ENCODE measurements at regions not wholly inside any gene's neighbourhood (a gene's known extent, or its start where the extent isn't known, plus 50 kb on each side); places are given as distances from the start of the nearest gene placed in this dataset.

DNA sequence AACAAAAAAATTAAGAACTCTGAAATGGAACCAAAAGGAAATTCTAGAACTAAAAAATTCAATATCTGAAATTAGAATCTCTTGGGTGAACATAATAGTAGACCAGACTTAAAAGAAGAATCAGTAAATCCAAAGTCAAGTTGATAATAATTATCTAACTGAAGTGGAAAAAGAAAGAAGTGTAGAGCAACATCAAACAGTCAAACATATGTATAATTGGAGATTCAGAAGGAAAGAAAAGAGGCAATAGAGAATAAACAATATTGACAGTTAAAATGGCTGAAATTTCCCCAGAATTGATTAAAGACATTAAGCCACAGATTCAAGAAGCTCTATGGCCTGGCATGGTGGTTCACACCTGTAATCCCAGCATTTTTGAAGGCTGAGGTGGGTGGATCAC, 383.6 kb downstream of the PREX1 start:
- no peak overlapping the region for H3K4me3 ChIP-seq (replicated peaks in 1 of 3; ENCODE audit: insufficient read depth in 1 of 3, low read depth in 2 of 3, low read length in 3 of 3)
- no peaks in the 10 kb centered on the region for H4K20me1 ChIP-seq (ENCODE audit: insufficient read depth, low read length)
- intact Hi-C loops (cut with micrococcal nuclease; ENCODE audit: unreplicated experiment) (no loop called here), in situ Hi-C loops (cut with HindIII; ENCODE audit: extremely low pct_ligation_motif_present, low pct_unique_long_range_greater_than_20kb) (no loop called here)
- peaks cover 26% of the 10 kb centered on the region for H3K9me3 ChIP-seq (ENCODE audit: low read length)
- H3K27me3 ChIP-seq (ENCODE audit: control insufficient read depth in 1 of 2, insufficient read depth in 2 of 2, low read length in 2 of 2), result peaks cover 3 to 15% of the 10 kb centered on the region in 2 experiments; a peak in 4 of 5 replicates
- H3K36me3 ChIP-seq (replicated peaks in 1 of 2; ENCODE audit: control insufficient read depth in 1 of 2, insufficient read depth in 2 of 2, low read length in 2 of 2), result no peaks in the 10 kb centered on the region
- no peak overlapping the region for H2AFZ ChIP-seq (ENCODE audit: low read length)
- BruUV-seq (replicated peaks), result no TSS peak
- H3K4me1 ChIP-seq (ENCODE audit: insufficient read depth, low read length), result no peaks in the 10 kb centered on the region
- ATAC-seq, result no peak
- POLR2A ChIA-PET, result no interaction called here
- no peaks in the 10 kb centered on the region for H3K79me2 ChIP-seq (ENCODE audit: insufficient read depth, low read length)
- no peak overlapping the region for H3K27ac ChIP-seq (ENCODE audit: extremely low read length, insufficient read depth, low read length)
- no peak overlapping the region for H3K4me2 ChIP-seq (ENCODE audit: low read depth, low read length)
- CTCF ChIA-PET (ENCODE audit: low intra/inter-chr PET ratio, low total read pairs), result no interaction called here
- peak; percentile 55 for FAIRE-seq
- DNase-seq (ENCODE audit: low spot score), result no peak
- H3K9ac ChIP-seq (ENCODE audit: insufficient read depth, low read depth, low read length), result no peak overlapping the region
- TF ChIP-seq CEBPG (CRISPR knock-in tag; IDR thresholded peaks at IDR 0.05), result no peak
- TF ChIP-seq, protein P1, sequence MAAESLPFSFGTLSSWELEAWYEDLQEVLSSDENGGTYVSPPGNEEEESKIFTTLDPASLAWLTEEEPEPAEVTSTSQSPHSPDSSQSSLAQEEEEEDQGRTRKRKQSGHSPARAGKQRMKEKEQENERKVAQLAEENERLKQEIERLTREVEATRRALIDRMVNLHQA (CRISPR knock-in tag; IDR thresholded peaks at IDR 0.05), result no peak
- TF ChIP-seq PRMT3 (CRISPR knock-in tag; IDR thresholded peaks at IDR 0.05; ENCODE audit: borderline replicate concordance, low read depth), result no peak
- no peak for TF ChIP-seq GABPB1 (CRISPR knock-in tag; IDR thresholded peaks at IDR 0.05)
- TF ChIP-seq, protein P2, sequence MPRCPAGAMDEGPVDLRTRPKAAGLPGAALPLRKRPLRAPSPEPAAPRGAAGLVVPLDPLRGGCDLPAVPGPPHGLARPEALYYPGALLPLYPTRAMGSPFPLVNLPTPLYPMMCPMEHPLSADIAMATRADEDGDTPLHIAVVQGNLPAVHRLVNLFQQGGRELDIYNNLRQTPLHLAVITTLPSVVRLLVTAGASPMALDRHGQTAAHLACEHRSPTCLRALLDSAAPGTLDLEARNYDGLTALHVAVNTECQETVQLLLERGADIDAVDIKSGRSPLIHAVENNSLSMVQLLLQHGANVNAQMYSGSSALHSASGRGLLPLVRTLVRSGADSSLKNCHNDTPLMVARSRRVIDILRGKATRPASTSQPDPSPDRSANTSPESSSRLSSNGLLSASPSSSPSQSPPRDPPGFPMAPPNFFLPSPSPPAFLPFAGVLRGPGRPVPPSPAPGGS (CRISPR knock-in tag; IDR thresholded peaks at IDR 0.05), result no peak
- no peak for TF ChIP-seq ZNF230 (CRISPR knock-in tag; IDR thresholded peaks at IDR 0.05)
- TF ChIP-seq, protein P3, sequence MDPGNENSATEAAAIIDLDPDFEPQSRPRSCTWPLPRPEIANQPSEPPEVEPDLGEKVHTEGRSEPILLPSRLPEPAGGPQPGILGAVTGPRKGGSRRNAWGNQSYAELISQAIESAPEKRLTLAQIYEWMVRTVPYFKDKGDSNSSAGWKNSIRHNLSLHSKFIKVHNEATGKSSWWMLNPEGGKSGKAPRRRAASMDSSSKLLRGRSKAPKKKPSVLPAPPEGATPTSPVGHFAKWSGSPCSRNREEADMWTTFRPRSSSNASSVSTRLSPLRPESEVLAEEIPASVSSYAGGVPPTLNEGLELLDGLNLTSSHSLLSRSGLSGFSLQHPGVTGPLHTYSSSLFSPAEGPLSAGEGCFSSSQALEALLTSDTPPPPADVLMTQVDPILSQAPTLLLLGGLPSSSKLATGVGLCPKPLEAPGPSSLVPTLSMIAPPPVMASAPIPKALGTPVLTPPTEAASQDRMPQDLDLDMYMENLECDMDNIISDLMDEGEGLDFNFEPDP (CRISPR knock-in tag; conservative IDR thresholded peaks at IDR 0.05), result no peak
- no peak for TF ChIP-seq SIN3A (IDR thresholded peaks at IDR 0.05; ENCODE audit: borderline replicate concordance, low read depth, low read length)
- TF ChIP-seq, protein P4, sequence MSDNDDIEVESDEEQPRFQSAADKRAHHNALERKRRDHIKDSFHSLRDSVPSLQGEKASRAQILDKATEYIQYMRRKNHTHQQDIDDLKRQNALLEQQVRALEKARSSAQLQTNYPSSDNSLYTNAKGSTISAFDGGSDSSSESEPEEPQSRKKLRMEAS (IDR thresholded peaks at IDR 0.05), result no peak
- TF ChIP-seq, protein P5, sequence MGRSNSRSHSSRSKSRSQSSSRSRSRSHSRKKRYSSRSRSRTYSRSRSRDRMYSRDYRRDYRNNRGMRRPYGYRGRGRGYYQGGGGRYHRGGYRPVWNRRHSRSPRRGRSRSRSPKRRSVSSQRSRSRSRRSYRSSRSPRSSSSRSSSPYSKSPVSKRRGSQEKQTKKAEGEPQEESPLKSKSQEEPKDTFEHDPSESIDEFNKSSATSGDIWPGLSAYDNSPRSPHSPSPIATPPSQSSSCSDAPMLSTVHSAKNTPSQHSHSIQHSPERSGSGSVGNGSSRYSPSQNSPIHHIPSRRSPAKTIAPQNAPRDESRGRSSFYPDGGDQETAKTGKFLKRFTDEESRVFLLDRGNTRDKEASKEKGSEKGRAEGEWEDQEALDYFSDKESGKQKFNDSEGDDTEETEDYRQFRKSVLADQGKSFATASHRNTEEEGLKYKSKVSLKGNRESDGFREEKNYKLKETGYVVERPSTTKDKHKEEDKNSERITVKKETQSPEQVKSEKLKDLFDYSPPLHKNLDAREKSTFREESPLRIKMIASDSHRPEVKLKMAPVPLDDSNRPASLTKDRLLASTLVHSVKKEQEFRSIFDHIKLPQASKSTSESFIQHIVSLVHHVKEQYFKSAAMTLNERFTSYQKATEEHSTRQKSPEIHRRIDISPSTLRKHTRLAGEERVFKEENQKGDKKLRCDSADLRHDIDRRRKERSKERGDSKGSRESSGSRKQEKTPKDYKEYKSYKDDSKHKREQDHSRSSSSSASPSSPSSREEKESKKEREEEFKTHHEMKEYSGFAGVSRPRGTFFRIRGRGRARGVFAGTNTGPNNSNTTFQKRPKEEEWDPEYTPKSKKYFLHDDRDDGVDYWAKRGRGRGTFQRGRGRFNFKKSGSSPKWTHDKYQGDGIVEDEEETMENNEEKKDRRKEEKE (IDR thresholded peaks at IDR 0.05), result no peak
- TF ChIP-seq SP4 (CRISPR knock-in tag; IDR thresholded peaks at IDR 0.05), result no peak
- TF ChIP-seq, protein P6, sequence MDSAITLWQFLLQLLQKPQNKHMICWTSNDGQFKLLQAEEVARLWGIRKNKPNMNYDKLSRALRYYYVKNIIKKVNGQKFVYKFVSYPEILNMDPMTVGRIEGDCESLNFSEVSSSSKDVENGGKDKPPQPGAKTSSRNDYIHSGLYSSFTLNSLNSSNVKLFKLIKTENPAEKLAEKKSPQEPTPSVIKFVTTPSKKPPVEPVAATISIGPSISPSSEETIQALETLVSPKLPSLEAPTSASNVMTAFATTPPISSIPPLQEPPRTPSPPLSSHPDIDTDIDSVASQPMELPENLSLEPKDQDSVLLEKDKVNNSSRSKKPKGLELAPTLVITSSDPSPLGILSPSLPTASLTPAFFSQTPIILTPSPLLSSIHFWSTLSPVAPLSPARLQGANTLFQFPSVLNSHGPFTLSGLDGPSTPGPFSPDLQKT (CRISPR knock-in tag; IDR thresholded peaks at IDR 0.05; ENCODE audit: borderline replicate concordance), result no peak
- no peak for TF ChIP-seq ZNF607 (CRISPR knock-in tag; IDR thresholded peaks at IDR 0.05; ENCODE audit: borderline replicate concordance)
- TF ChIP-seq ZNF850 (CRISPR knock-in tag; conservative IDR thresholded peaks at IDR 0.05), result no peak
